WTC11 (cell line): ENCODE measurements at regions not wholly inside any gene's neighbourhood (a gene's known extent, or its start where the extent isn't known, plus 50 kb on each side); places are given as distances from the start of the nearest gene placed in this dataset.

Source experiments
- ATAC-seq: fragments of 200-7000 bp; cut with Tn5 transposase; 2 replicates; pipeline ENCODE4 v1.10.0; 2021; ENCODE audit warnings: mild to moderate bottlenecking, moderate library complexity
- CTCF ChIA-PET: fragments of 300-600 bp; sonication (Branson Sonifier 250); formaldehyde crosslinking; loops from one replicate; lab custom pipeline; 2021; ENCODE audit warnings: antibody characterized with exemption; lab: Charles Lee
- POLR2A ChIA-PET: fragments of 350-600 bp; sonication (Branson Sonifier 250); formaldehyde crosslinking; loops from one replicate; lab custom pipeline; 2021; ENCODE audit warnings: antibody characterized with exemption; lab: Charles Lee
- DNase-seq: peaks from one replicate; pipeline ENCODE4 v3.0.0; 2021; ENCODE audit warnings: low spot score
- H3K27ac Mint-ChIP-seq: 2 replicates; pipeline ENCODE4 v1.8.0; 2021; ENCODE audit warnings: mixed read lengths
- H3K27me3 Mint-ChIP-seq: 2 replicates; pipeline ENCODE4 v1.8.0; 2021; ENCODE audit warnings: low read depth, mild to moderate bottlenecking, moderate library complexity, mixed read lengths
- H3K36me3 Mint-ChIP-seq: 2 replicates; pipeline ENCODE4 v1.8.0; 2021; ENCODE audit warnings: mixed read lengths
- H3K4me1 Mint-ChIP-seq: 2 replicates; pipeline ENCODE4 v1.8.0; 2022; ENCODE audit warnings: mixed read lengths
- H3K4me3 Mint-ChIP-seq: 2 replicates; pipeline ENCODE4 v1.8.0; 2021; ENCODE audit warnings: mild to moderate bottlenecking, moderate library complexity, mixed read lengths
- H3K9me3 Mint-ChIP-seq: 2 replicates; pipeline ENCODE4 v1.8.0; 2021; ENCODE audit warnings: mixed read lengths
- ATF1 ChIP-seq: sonication (generic); formaldehyde crosslinking; IDR thresholded peaks from 2 replicates; pipeline ENCODE4 v1.8.1; 2023; ENCODE audit warnings: mild to moderate bottlenecking, moderate library complexity, missing genetic modification reagents
- EMX1 ChIP-seq: fragments of 250-450 bp; sonication (Bioruptor Pico); IDR thresholded peaks from 2 replicates; pipeline ENCODE4 v1.8.0; 2021; ENCODE audit warnings: mild to moderate bottlenecking
- FOXP1 ChIP-seq: sonication (generic); formaldehyde crosslinking; IDR thresholded peaks from 2 replicates; pipeline ENCODE4 v1.8.0; 2022; ENCODE audit warnings: missing genetic modification reagents, mild to moderate bottlenecking, moderate library complexity, borderline replicate concordance
- JAZF1 ChIP-seq: fragments of 250-450 bp; sonication (Bioruptor Pico); IDR thresholded peaks from 2 replicates; pipeline ENCODE4 v1.9.0; 2021; ENCODE audit warnings: moderate library complexity, mild to moderate bottlenecking, inconsistent platforms
- JUN ChIP-seq: sonication (generic); formaldehyde crosslinking; IDR thresholded peaks from 2 replicates; pipeline ENCODE4 v1.8.0; 2023; ENCODE audit warnings: mild to moderate bottlenecking, missing genetic modification reagents
- OVOL2 ChIP-seq: fragments of 250-450 bp; sonication (Bioruptor Pico); IDR thresholded peaks from 2 replicates; pipeline ENCODE4 v1.9.0; 2021; ENCODE audit warnings: mild to moderate bottlenecking, borderline replicate concordance
- PRRX2 ChIP-seq: fragments of 250-450 bp; sonication (Bioruptor Pico); IDR thresholded peaks from 2 replicates; pipeline ENCODE4 v1.8.0; 2021; ENCODE audit warnings: mild to moderate bottlenecking
- SMAD3 ChIP-seq: sonication (generic); formaldehyde crosslinking; IDR thresholded peaks from 2 replicates; pipeline ENCODE4 v1.8.0; 2022; ENCODE audit warnings: missing genetic modification reagents, mild to moderate bottlenecking, borderline replicate concordance
- SMAD4 ChIP-seq: sonication (generic); formaldehyde crosslinking; IDR thresholded peaks from 2 replicates; pipeline ENCODE4 v1.8.0; 2022; ENCODE audit warnings: mild to moderate bottlenecking, missing genetic modification reagents
- SOX15 ChIP-seq: fragments of 250-450 bp; sonication (Bioruptor Pico); IDR thresholded peaks from 2 replicates; pipeline ENCODE4 v1.9.0; 2021; ENCODE audit warnings: mild to moderate bottlenecking
- TCF7 ChIP-seq: sonication (generic); formaldehyde crosslinking; IDR thresholded peaks from 2 replicates; pipeline ENCODE4 v1.8.0; 2022; ENCODE audit warnings: mild to moderate bottlenecking, low read depth, missing genetic modification reagents, moderate library complexity
- ZBTB21 ChIP-seq: sonication (generic); formaldehyde crosslinking; IDR thresholded peaks from 2 replicates; pipeline ENCODE4 v1.8.1; 2023; ENCODE audit warnings: mild to moderate bottlenecking, missing genetic modification reagents, borderline replicate concordance
- ZNF232 ChIP-seq: sonication (generic); formaldehyde crosslinking; IDR thresholded peaks from 2 replicates; pipeline ENCODE4 v1.8.0; 2022; ENCODE audit warnings: mild to moderate bottlenecking, missing genetic modification reagents
- ZNF317 ChIP-seq: sonication (generic); formaldehyde crosslinking; IDR thresholded peaks from 2 replicates; pipeline ENCODE4 v1.8.1; 2023; ENCODE audit warnings: low read depth, mild to moderate bottlenecking, moderate library complexity, missing genetic modification reagents, borderline replicate concordance
- ZNF416 ChIP-seq: fragments of 250-450 bp; sonication (Bioruptor Pico); IDR thresholded peaks from 2 replicates; pipeline ENCODE4 v1.9.0; 2021; ENCODE audit warnings: mild to moderate bottlenecking, inconsistent platforms
- TF ChIP-seq, protein P1 (sequence below): sonication (generic); formaldehyde crosslinking; IDR thresholded peaks from 2 replicates; pipeline ENCODE4 v1.8.1; 2022; ENCODE audit warnings: low read depth, mild to moderate bottlenecking, moderate library complexity, missing genetic modification reagents, borderline replicate concordance
- TF ChIP-seq, protein P2 (sequence below): sonication (generic); formaldehyde crosslinking; IDR thresholded peaks from 2 replicates; pipeline ENCODE4 v1.8.1; 2023; ENCODE audit warnings: mild to moderate bottlenecking, missing genetic modification reagents, moderate library complexity
- TF ChIP-seq, protein P3 (sequence below): sonication (generic); formaldehyde crosslinking; IDR thresholded peaks from 2 replicates; pipeline ENCODE4 v1.8.1; 2023; ENCODE audit warnings: mild to moderate bottlenecking, missing genetic modification reagents
- TF ChIP-seq, protein P4 (sequence below): fragments of 250-450 bp; sonication (Bioruptor Pico); IDR thresholded peaks from 2 replicates; pipeline ENCODE4 v2.1.2; 2022; ENCODE audit warnings: mild to moderate bottlenecking, moderate library complexity

DNA sequence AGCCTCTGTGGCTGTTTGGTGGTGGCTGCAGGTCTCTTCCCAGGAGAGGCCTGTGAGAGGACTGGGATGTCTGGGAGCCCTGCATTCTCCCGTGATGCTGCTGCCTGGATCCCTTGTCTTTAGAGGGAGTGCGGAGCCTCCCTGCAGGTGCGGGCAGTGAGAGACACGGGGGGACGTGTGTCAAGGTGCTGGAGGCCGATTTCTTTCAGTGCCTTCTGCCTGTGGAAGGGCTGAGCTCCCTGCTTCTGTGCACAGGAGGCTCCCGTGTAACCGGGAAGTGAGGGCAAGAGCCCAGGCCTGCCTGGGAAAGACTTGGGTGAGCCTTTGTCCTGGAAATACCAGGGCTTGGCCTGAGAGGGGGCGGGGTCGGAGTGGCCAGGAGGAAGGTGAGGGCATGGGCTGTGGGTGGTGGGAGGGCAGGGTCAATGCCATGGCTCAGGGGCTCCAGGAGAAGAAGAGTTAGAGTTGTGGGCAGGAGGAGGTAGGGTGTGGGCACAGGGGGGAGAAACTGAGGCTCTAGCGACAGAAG, 372.2 kb downstream of the TMEM121 start:
- no peak overlapping the region for H3K4me3 Mint-ChIP-seq
- no peak for TF ChIP-seq EMX1 (CRISPR knock-in tag)
- TF ChIP-seq SMAD3 (CRISPR knock-in tag) = no peak
- no peak for TF ChIP-seq ZNF232 (CRISPR knock-in tag)
- no peak for TF ChIP-seq TCF7
- TF ChIP-seq SOX15 (CRISPR knock-in tag) = no peak
- TF ChIP-seq, protein P1, sequence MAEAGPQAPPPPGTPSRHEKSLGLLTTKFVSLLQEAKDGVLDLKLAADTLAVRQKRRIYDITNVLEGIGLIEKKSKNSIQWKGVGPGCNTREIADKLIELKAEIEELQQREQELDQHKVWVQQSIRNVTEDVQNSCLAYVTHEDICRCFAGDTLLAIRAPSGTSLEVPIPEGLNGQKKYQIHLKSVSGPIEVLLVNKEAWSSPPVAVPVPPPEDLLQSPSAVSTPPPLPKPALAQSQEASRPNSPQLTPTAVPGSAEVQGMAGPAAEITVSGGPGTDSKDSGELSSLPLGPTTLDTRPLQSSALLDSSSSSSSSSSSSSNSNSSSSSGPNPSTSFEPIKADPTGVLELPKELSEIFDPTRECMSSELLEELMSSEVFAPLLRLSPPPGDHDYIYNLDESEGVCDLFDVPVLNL (CRISPR knock-in tag) = no peak
- TF ChIP-seq ATF1 (CRISPR knock-in tag) = no peak
- TF ChIP-seq ZNF416 (CRISPR knock-in tag) = no peak
- TF ChIP-seq FOXP1 (CRISPR knock-in tag) = no peak
- TF ChIP-seq PRRX2 (CRISPR knock-in tag) = no peak
- TF ChIP-seq JAZF1 = no peak
- no peak for TF ChIP-seq OVOL2 (CRISPR knock-in tag)
- no peak for TF ChIP-seq ZBTB21 (CRISPR knock-in tag)
- TF ChIP-seq SMAD4 (CRISPR knock-in tag) = no peak
- TF ChIP-seq, protein P2, sequence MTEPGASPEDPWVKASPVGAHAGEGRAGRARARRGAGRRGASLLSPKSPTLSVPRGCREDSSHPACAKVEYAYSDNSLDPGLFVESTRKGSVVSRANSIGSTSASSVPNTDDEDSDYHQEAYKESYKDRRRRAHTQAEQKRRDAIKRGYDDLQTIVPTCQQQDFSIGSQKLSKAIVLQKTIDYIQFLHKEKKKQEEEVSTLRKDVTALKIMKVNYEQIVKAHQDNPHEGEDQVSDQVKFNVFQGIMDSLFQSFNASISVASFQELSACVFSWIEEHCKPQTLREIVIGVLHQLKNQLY = no peak
- no peak for TF ChIP-seq JUN (CRISPR knock-in tag)
- H3K9me3 Mint-ChIP-seq = peaks cover 32% of the 10 kb centered on the region
- ATAC-seq (no peak), DNase-seq (peak; percentile 2)
- H3K36me3 Mint-ChIP-seq = peaks cover 47% of the 10 kb centered on the region
- H3K4me1 Mint-ChIP-seq = no peaks in the 10 kb centered on the region
- no peak overlapping the region for H3K27ac Mint-ChIP-seq
- CTCF ChIA-PET = no interaction called here
- no peaks in the 10 kb centered on the region; the same call in 1 of the 2 replicates for H3K27me3 Mint-ChIP-seq
- POLR2A ChIA-PET = no interaction called here

DNA sequence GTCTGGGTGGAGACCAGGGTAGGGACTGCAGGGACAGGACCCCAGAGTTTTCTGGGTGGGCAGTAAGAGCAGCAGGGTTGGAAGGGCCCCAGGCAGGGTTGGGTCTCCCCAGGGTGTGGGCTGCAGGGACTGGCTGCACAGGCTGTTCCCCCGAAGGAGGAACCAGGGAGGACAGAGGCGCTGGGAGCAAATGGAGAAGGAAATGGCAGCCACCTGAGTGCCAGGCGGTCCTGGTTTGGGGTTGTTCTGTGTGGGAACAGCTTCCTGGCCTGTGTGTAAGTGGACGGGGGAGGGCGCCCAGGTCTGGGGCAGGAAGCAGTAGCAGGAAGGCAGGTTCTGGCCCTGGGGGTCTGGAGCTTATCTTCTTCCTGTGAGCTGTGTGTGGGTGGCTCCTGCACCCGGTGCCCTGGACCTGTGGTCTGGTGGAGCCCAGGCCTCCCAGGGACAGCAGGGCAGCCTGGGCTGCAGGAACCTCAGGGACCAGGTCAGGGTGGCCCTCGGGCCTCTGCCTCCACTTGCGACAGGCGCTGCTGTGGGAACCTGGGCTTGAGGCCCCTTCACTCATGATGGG, 372.8 kb downstream of the TMEM121 start:
- no peak for ATAC-seq
- Mint-ChIP-seq H3K9me3 (peaks cover 32% of the 10 kb centered on the region), H3K27me3 (no peaks in the 10 kb centered on the region; the same call in 1 of the 2 replicates), H3K4me3 (no peak overlapping the region), H3K36me3 (peaks cover 47% of the 10 kb centered on the region), H3K4me1 (no peaks in the 10 kb centered on the region), H3K27ac (no peak overlapping the region)
- CTCF ChIA-PET = no interaction called here
- TF ChIP-seq, protein P3, sequence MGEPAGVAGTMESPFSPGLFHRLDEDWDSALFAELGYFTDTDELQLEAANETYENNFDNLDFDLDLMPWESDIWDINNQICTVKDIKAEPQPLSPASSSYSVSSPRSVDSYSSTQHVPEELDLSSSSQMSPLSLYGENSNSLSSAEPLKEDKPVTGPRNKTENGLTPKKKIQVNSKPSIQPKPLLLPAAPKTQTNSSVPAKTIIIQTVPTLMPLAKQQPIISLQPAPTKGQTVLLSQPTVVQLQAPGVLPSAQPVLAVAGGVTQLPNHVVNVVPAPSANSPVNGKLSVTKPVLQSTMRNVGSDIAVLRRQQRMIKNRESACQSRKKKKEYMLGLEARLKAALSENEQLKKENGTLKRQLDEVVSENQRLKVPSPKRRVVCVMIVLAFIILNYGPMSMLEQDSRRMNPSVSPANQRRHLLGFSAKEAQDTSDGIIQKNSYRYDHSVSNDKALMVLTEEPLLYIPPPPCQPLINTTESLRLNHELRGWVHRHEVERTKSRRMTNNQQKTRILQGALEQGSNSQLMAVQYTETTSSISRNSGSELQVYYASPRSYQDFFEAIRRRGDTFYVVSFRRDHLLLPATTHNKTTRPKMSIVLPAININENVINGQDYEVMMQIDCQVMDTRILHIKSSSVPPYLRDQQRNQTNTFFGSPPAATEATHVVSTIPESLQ (CRISPR knock-in tag) = no peak
- TF ChIP-seq PRRX2 (CRISPR knock-in tag) (no peak), ZNF232 (CRISPR knock-in tag) (no peak), ZNF317 (CRISPR knock-in tag) (no peak)
- TF ChIP-seq, protein P4, sequence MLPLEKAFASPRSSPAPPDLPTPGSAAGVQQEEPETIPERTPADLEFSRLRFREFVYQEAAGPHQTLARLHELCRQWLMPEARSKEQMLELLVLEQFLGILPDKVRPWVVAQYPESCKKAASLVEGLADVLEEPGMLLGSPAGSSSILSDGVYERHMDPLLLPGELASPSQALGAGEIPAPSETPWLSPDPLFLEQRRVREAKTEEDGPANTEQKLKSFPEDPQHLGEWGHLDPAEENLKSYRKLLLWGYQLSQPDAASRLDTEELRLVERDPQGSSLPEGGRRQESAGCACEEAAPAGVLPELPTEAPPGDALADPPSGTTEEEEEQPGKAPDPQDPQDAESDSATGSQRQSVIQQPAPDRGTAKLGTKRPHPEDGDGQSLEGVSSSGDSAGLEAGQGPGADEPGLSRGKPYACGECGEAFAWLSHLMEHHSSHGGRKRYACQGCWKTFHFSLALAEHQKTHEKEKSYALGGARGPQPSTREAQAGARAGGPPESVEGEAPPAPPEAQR (CRISPR knock-in tag) = no peak
- POLR2A ChIA-PET = no interaction called here
- peak; percentile 1 for DNase-seq
